Astrocyte (in vitro differentiated cells and primary cell): ENCODE measurements at regions not wholly inside any gene's neighbourhood (a gene's known extent, or its start where the extent isn't known, plus 50 kb on each side); places are given as distances from the start of the nearest gene placed in this dataset.

Source experiments
- EZH2 ChIP-seq: IDR thresholded peaks from 2 replicates; pipeline ENCODE4 v1.6.1; 2012; ENCODE audit warnings: mild to moderate bottlenecking, low read length, inconsistent platforms; ENCODE audit not compliant: insufficient read depth
- TF ChIP-seq, protein P1 (sequence below): IDR thresholded peaks from 2 replicates; pipeline ENCODE4 v1.5.1; 2011; ENCODE audit warnings: low read depth, mild to moderate bottlenecking, inconsistent platforms, low read length, moderate library complexity; ENCODE audit not compliant: insufficient read depth

DNA sequence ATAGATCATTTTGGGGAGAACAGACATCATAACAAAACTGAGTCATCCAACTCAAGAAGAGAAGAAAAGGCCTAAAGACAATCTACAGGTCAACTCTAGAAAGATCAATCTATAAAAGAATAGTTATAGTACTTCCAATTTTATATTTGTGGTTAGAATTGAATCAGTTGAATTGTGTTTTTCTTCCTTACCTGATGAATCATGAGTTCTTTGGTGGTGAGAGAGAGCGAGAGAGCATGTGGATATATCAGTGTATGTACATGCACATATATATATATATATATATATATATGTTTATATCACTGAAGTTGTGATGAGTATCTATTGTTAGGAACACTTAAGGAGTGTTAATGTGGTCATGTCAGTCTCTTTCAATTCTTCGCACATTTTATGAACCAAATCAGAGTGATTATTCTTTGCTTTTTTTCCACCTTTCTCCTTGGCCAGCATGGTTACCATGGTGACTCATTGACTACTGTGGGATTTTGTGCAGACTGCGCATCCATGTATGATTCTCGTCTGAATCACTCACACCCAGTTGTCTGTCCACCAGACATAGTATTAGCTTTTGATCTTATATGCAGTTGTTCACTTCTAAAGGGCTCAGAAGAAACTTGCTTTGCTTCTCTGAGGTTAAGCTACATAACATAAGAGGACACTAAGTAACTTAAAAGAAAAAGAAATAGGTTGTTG lies 90.4 kb upstream of the RAB40AL start:
- TF ChIP-seq, protein P1, sequence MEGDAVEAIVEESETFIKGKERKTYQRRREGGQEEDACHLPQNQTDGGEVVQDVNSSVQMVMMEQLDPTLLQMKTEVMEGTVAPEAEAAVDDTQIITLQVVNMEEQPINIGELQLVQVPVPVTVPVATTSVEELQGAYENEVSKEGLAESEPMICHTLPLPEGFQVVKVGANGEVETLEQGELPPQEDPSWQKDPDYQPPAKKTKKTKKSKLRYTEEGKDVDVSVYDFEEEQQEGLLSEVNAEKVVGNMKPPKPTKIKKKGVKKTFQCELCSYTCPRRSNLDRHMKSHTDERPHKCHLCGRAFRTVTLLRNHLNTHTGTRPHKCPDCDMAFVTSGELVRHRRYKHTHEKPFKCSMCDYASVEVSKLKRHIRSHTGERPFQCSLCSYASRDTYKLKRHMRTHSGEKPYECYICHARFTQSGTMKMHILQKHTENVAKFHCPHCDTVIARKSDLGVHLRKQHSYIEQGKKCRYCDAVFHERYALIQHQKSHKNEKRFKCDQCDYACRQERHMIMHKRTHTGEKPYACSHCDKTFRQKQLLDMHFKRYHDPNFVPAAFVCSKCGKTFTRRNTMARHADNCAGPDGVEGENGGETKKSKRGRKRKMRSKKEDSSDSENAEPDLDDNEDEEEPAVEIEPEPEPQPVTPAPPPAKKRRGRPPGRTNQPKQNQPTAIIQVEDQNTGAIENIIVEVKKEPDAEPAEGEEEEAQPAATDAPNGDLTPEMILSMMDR, result no peak
- TF ChIP-seq EZH2, result no peak
